ENCODE measurements at regions not wholly inside any gene's neighbourhood (a gene's known extent, or its start where the extent isn't known, plus 50 kb on each side); places are given as distances from the start of the nearest gene placed in this dataset.

DNA sequence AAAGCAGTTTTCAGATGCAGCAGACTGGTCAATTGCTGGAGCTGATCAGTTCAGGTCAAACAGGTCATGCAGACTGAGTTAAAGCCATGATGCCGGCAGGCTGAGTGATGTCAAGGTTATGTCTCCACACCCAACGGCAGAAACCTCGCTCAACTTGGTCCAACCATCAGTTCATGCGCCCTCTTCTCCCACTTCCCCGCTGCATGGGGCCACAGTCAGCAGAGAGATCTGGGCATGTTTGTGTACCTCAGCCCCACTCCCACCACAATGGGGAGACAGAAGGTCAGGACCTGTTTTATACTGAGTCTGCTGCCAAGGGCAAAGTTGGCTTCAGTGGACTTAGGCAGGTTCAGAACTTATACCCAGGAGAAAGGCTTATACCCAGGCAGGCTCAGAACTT is 118.7 kb downstream of the TRIM29 start:
- H4K20me1 ChIP-seq (ENCODE audit: insufficient read depth, poor library complexity, severe bottlenecking): no peaks in the 10 kb centered on the region
- no peak overlapping the region for H3K4me3 ChIP-seq
- no peak overlapping the region for H3K27ac ChIP-seq
- H3K9me3 ChIP-seq (ENCODE audit: low read depth): no peaks in the 10 kb centered on the region
- TF ChIP-seq EZH2 (IDR thresholded peaks at IDR 0.05; ENCODE audit: borderline replicate concordance): no peak
- no peak for TF ChIP-seq EZH2phosphoT487 (IDR thresholded peaks at IDR 0.05; ENCODE audit: low read depth, severe bottlenecking, unreplicated experiment)
- TF ChIP-seq, protein P1, sequence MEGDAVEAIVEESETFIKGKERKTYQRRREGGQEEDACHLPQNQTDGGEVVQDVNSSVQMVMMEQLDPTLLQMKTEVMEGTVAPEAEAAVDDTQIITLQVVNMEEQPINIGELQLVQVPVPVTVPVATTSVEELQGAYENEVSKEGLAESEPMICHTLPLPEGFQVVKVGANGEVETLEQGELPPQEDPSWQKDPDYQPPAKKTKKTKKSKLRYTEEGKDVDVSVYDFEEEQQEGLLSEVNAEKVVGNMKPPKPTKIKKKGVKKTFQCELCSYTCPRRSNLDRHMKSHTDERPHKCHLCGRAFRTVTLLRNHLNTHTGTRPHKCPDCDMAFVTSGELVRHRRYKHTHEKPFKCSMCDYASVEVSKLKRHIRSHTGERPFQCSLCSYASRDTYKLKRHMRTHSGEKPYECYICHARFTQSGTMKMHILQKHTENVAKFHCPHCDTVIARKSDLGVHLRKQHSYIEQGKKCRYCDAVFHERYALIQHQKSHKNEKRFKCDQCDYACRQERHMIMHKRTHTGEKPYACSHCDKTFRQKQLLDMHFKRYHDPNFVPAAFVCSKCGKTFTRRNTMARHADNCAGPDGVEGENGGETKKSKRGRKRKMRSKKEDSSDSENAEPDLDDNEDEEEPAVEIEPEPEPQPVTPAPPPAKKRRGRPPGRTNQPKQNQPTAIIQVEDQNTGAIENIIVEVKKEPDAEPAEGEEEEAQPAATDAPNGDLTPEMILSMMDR (IDR thresholded peaks at IDR 0.05; ENCODE audit: poor library complexity): no peak
- H3K36me3 ChIP-seq (replicated peaks; ENCODE audit: insufficient read depth, low read depth): no peaks in the 10 kb centered on the region
- H3K27me3 ChIP-seq: peaks cover 3% of the 10 kb centered on the region
- no peak overlapping the region for H3K4me2 ChIP-seq
- 90% methylated on average over 5 of the region's 5 CpGs for WGBS (ENCODE audit: low lambda C conversion rate, missing lambda C conversion rate)
- peaks cover 11% of the 10 kb centered on the region for H3K4me1 ChIP-seq (ENCODE audit: insufficient read depth)
- DNase-seq (ENCODE audit: low spot score): no peak
- H3K9me2 ChIP-seq (replicated peaks; ENCODE audit: insufficient read depth): no peaks in the 10 kb centered on the region
- H3K79me2 ChIP-seq: no peaks in the 10 kb centered on the region
- no peak overlapping the region for H2AFZ ChIP-seq

DNA sequence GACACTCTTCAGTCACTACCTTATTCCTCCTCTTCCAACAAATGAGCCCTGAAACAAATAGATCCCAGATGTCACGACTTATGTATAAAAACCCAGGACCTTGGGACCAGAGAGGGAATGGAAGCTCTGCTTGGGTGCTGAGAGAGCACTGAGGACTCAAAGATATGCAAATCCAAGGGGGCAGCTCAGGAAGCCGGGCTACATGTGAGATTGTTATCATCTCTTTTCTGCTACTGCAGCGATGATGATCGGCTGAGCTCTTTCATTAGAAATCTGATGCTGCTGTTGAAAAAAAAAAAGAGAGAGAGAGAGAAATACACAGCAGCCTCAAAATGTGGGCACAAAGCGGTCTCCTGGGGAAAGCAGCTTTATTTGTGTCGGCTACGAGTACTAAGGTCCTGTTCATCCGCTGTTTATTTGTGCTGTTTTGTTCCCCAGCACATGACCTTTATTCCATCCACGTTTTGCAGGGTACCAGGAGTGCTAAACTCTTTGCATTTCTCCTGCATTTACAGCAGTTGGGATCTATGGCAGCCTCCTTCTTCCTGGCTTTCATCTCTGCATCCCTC is 120.2 kb downstream of the TRIM29 start:
- Histone ChIP-seq H3K36me3 (replicated peaks; ENCODE audit: insufficient read depth, low read depth) (no peaks in the 10 kb centered on the region), H3K79me2 (no peaks in the 10 kb centered on the region), H3K27ac (no peak overlapping the region), H3K4me2 (no peak overlapping the region), H4K20me1 (ENCODE audit: insufficient read depth, poor library complexity, severe bottlenecking) (no peaks in the 10 kb centered on the region), H3K4me1 (ENCODE audit: insufficient read depth) (peaks cover 16% of the 10 kb centered on the region), H3K27me3 (peaks cover 3% of the 10 kb centered on the region), H3K9me2 (replicated peaks; ENCODE audit: insufficient read depth) (no peaks in the 10 kb centered on the region), H3K4me3 (no peak overlapping the region), H3K9me3 (ENCODE audit: low read depth) (no peaks in the 10 kb centered on the region), H2AFZ (no peak overlapping the region)
- DNase-seq (ENCODE audit: low spot score): no peak
- TF ChIP-seq EZH2 (IDR thresholded peaks at IDR 0.05; ENCODE audit: borderline replicate concordance): no peak
- TF ChIP-seq, protein P1 (IDR thresholded peaks at IDR 0.05; ENCODE audit: poor library complexity): no peak
- TF ChIP-seq EZH2phosphoT487 (IDR thresholded peaks at IDR 0.05; ENCODE audit: low read depth, severe bottlenecking, unreplicated experiment): no peak
- 22% methylated on average over 9 of the region's 9 CpGs for WGBS (ENCODE audit: low lambda C conversion rate, missing lambda C conversion rate)

DNA sequence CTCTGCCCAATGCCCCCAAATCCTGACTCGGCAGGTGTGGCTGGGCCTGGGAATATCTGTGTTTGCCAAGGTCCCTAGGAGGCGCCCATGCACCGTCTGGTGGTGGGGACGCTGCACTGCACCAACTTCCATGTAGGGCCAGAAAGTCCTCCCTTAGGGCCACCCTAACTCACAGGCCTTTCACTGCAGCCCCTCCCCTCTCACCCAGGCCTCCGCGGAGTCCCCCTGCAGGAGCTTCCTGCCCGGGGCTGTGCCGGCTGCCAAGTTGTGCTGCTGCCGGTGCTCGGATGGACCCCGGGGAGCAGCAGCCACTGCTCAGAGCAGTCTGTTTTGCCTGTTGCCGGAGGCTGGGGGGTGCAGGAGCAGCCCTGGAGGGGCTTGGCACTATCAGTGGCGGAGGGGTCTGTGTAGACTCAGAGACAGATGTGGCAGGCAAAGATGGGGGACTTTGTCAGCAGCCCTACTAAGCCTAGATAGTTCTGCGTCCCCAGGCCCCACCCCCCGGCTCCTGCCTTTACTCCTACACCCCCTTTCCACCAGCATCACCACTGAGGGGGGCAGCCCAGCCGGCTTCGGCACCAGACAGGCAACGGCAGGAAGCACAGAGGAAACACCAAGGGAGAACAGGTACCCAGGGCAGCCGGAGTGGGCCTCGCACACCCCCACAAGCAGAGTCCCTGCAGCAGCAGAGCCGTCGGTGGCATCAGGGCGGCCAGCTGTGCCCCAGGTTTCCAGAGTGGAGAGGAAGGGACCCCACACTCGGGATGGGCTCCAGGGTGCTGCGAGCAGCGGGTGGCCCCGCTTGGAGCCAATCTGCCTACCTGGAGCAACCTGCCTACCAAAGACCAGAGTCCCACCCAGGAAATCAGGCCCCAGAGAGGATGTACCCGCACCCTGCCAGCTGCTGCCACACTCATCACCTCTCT is 124.3 kb downstream of the TRIM29 start:
- H3K9me2 ChIP-seq (replicated peaks; ENCODE audit: insufficient read depth): no peaks in the 10 kb centered on the region
- no peaks in the 10 kb centered on the region for H3K79me2 ChIP-seq
- no peaks in the 10 kb centered on the region for H4K20me1 ChIP-seq (ENCODE audit: insufficient read depth, poor library complexity, severe bottlenecking)
- H2AFZ ChIP-seq: no peak overlapping the region
- H3K4me2 ChIP-seq: peak overlapping the region; percentile 59
- peaks cover 6% of the 10 kb centered on the region for H3K4me1 ChIP-seq (ENCODE audit: insufficient read depth)
- H3K4me3 ChIP-seq: no peak overlapping the region
- H3K27me3 ChIP-seq: peaks cover 15% of the 10 kb centered on the region
- peak; percentile 72 for DNase-seq (ENCODE audit: low spot score)
- TF ChIP-seq, protein P1 (IDR thresholded peaks at IDR 0.05; ENCODE audit: poor library complexity): peak; percentile 63
- TF ChIP-seq EZH2phosphoT487 (IDR thresholded peaks at IDR 0.05; ENCODE audit: low read depth, severe bottlenecking, unreplicated experiment): no peak
- no peak overlapping the region for H3K27ac ChIP-seq
- no peaks in the 10 kb centered on the region for H3K36me3 ChIP-seq (replicated peaks; ENCODE audit: insufficient read depth, low read depth)
- WGBS (ENCODE audit: low lambda C conversion rate, missing lambda C conversion rate): 47% methylated on average over 26 of the region's 28 CpGs
- H3K9me3 ChIP-seq (ENCODE audit: low read depth): no peaks in the 10 kb centered on the region

Data from hepatocyte (in vitro differentiated cells).